Liver (tissue), 7 donors: ENCODE measurements at regions not wholly inside any gene's neighbourhood (a gene's known extent, or its start where the extent isn't known, plus 50 kb on each side); places are given as distances from the start of the nearest gene placed in this dataset.
A peak's percentile ranks its signal among the peaks of the same experiment; 100 is the strongest.
"Not testable (repeated sequence)": the region's sequence is repeated elsewhere in the genome, so short reads cannot be mapped to it uniquely, and the experiment has no call there.

Experiments used
- DNase-seq: peaks from one replicate; pipeline ENCODE4 v3.0.0-alpha.2; 2017; ENCODE audit warnings: low spot score
- H3K27ac ChIP-seq, 2 donors: one replicate each; pipeline ENCODE4 v1.7.0; 2013; ENCODE audit warnings: inconsistent platforms in 2 of 2, low read length in 2 of 2, control low read depth in 1 of 2, low read depth in 1 of 2, mild to moderate bottlenecking in 1 of 2
- H3K27me3 ChIP-seq, 4 donors: one replicate each; pipeline versions ENCODE4 v1.6.1 to v1.7.0; 2013; ENCODE audit warnings: low read length in 3 of 4, inconsistent platforms in 1 of 4, mild to moderate bottlenecking in 1 of 4, moderate library complexity in 1 of 4; ENCODE audit not compliant: control insufficient read depth in 4 of 4, insufficient read depth in 4 of 4
- H3K36me3 ChIP-seq, 4 donors: one replicate each; pipeline versions ENCODE4 v1.6.1 to v1.7.0; 2013; ENCODE audit warnings: low read length in 3 of 4, mild to moderate bottlenecking in 3 of 4, low read depth in 1 of 4, moderate library complexity in 1 of 4; ENCODE audit not compliant: control insufficient read depth in 4 of 4, insufficient read depth in 3 of 4
- H3K4me1 ChIP-seq, 4 donors: one replicate each; pipeline versions ENCODE4 v1.6.1 to v1.7.0; 2013; ENCODE audit warnings: low read length in 3 of 4, mild to moderate bottlenecking in 3 of 4, moderate library complexity in 1 of 4; ENCODE audit not compliant: control insufficient read depth in 4 of 4, insufficient read depth in 4 of 4
- H3K4me3 ChIP-seq, 3 donors: one replicate each; pipeline versions ENCODE4 v1.6.1 to v1.7.0; 2013; ENCODE audit warnings: low read length in 3 of 3, control low read depth in 1 of 3, low read depth in 1 of 3, mild to moderate bottlenecking in 1 of 3
- H3K9ac ChIP-seq, 2 donors: one replicate each; pipeline ENCODE4 v1.7.0; 2013; ENCODE audit warnings: low read length in 2 of 2, mild to moderate bottlenecking in 2 of 2, moderate library complexity in 2 of 2, control low read depth in 1 of 2, low read depth in 1 of 2
- H3K9me3 ChIP-seq, 4 donors: one replicate each; pipeline versions ENCODE4 v1.6.1 to v1.7.0; 2013; ENCODE audit warnings: low read length in 3 of 4; ENCODE audit not compliant: control insufficient read depth in 4 of 4
- FOXA2 ChIP-seq: IDR thresholded peaks from 2 replicates; pipeline ENCODE4 v1.6.1; 2016; ENCODE audit warnings: antibody characterized with exemption
- GABPA ChIP-seq, 2 donors: IDR thresholded peaks in 1 of 2; conservative IDR thresholded peaks in 1 of 2; 2 replicates each; pipeline ENCODE4 v1.6.1; 2016; ENCODE audit warnings: antibody characterized with exemption in 2 of 2, mild to moderate bottlenecking in 1 of 2, moderate library complexity in 1 of 2
- HNF4A ChIP-seq, 2 donors: conservative IDR thresholded peaks; 2 replicates each; pipeline ENCODE4 v1.6.1; 2016; ENCODE audit warnings: antibody characterized with exemption in 2 of 2, mild to moderate bottlenecking in 2 of 2
- HNF4G ChIP-seq: IDR thresholded peaks from 2 replicates; pipeline ENCODE4 v1.6.1; 2016; ENCODE audit warnings: antibody characterized with exemption
- JUND ChIP-seq, 2 donors: IDR thresholded peaks; 2 replicates each; pipeline ENCODE4 v1.6.1; 2016; ENCODE audit warnings: antibody characterized with exemption in 2 of 2
- MAX ChIP-seq: IDR thresholded peaks from 2 replicates; pipeline ENCODE4 v1.6.1; 2016; ENCODE audit warnings: antibody characterized with exemption
- NR2F2 ChIP-seq: IDR thresholded peaks from 2 replicates; pipeline ENCODE4 v1.6.1; 2016; ENCODE audit warnings: antibody characterized with exemption
- REST ChIP-seq: IDR thresholded peaks from 2 replicates; pipeline ENCODE4 v1.6.1; 2016; ENCODE audit warnings: antibody characterized with exemption, mild to moderate bottlenecking
- RXRA ChIP-seq, 2 donors: IDR thresholded peaks; 2 replicates each; pipeline ENCODE4 v1.6.1; 2017 to 2018; ENCODE audit warnings: antibody characterized with exemption in 2 of 2, mild to moderate bottlenecking in 1 of 2
- SP1 ChIP-seq: IDR thresholded peaks from 2 replicates; pipeline ENCODE4 v1.6.1; 2018; ENCODE audit warnings: antibody characterized with exemption, mild to moderate bottlenecking
- TAF1 ChIP-seq: conservative IDR thresholded peaks from 2 replicates; pipeline ENCODE4 v1.6.1; 2016; ENCODE audit warnings: antibody characterized with exemption, mild to moderate bottlenecking
- ZBTB33 ChIP-seq: IDR thresholded peaks from 2 replicates; pipeline ENCODE4 v1.6.1; 2016; ENCODE audit warnings: antibody characterized with exemption
- WGBS: extraction: QIAGEN DNeasy Blood & Tissue Kit; methylation state at CpG from one replicate; pipeline ENCODE4 v1.1.7; 2013; 5-methylcytosine and 5-hydroxymethylcytosine counted together
- donor health status: healthy.
- donor health status: healthy.
- donor health status: healthy.
- donor health status: healthy.

GRCh38 chr4:169840554-169840953, 82.8 kb upstream of the HPF1 start (continued):
- TF ChIP-seq ZBTB33 = no peak
- TF ChIP-seq HNF4G = no peak
- TF ChIP-seq SP1 = no peak
- TF ChIP-seq FOXA2 = no peak
- no peak for TF ChIP-seq MAX
- no peak for TF ChIP-seq GABPA (IDR thresholded peaks at IDR 0.05 in 1 of 2, conservative IDR thresholded peaks at IDR 0.05 in 1 of 2)
- no peak for TF ChIP-seq HNF4A (conservative IDR thresholded peaks at IDR 0.05)
- no peak for TF ChIP-seq RXRA (IDR thresholded peaks at IDR 0.05)
- TF ChIP-seq JUND (IDR thresholded peaks at IDR 0.05) = no peak
- no peak for TF ChIP-seq TAF1
- no peak for TF ChIP-seq NR2F2

- not testable (repeated sequence) for H3K9ac ChIP-seq, H3K27ac ChIP-seq, H3K9me3 ChIP-seq, H3K4me3 ChIP-seq, H3K36me3 ChIP-seq, H3K27me3 ChIP-seq, H3K4me1 ChIP-seq, DNase-seq
- WGBS = 95% methylated on average over 29 of the region's 29 CpGs
Measured at GRCh38 chr4:169828329-169828728, 70.6 kb upstream of the HPF1 start.

- Histone ChIP-seq H3K27me3 (no peaks in the 10 kb centered on the region), H3K36me3 (no peaks in the 10 kb centered on the region), H3K9ac (no peak overlapping the region), H3K27ac (no peak overlapping the region), H3K4me1 (no peaks in the 10 kb centered on the region), H3K9me3 (no peaks in the 10 kb centered on the region), H3K4me3 (no peak overlapping the region)
- no peak for DNase-seq
- WGBS = 68% methylated on average over 6 of the region's 6 CpGs
- TF ChIP-seq MAX = no peak
- TF ChIP-seq GABPA (IDR thresholded peaks at IDR 0.05 in 1 of 2, conservative IDR thresholded peaks at IDR 0.05 in 1 of 2) = no peak
- no peak for TF ChIP-seq JUND (IDR thresholded peaks at IDR 0.05)
- TF ChIP-seq NR2F2 = no peak
- TF ChIP-seq TAF1 = no peak
Measured at GRCh38 chr4:169826634-169827187, 69.0 kb upstream of the HPF1 start.

GRCh38 chr4:169823685-169824084, 65.9 kb upstream of the HPF1 start:
- Histone ChIP-seq H3K4me1 (no peaks in the 10 kb centered on the region), H3K4me3 (no peak overlapping the region), H3K36me3 (no peaks in the 10 kb centered on the region), H3K9me3 (no peaks in the 10 kb centered on the region), H3K27me3 (peaks cover 0 to 3% (median 0%) of the 10 kb centered on the region in 4 donors), H3K9ac (no peak overlapping the region), H3K27ac (no peak overlapping the region)
- TF ChIP-seq HNF4A (conservative IDR thresholded peaks at IDR 0.05) (peak; percentile 8 to 25), JUND (IDR thresholded peaks at IDR 0.05) (no peak), RXRA (IDR thresholded peaks at IDR 0.05) (peak; percentile 59 to 74), REST (peak; percentile 100)
- peak; percentile 46 for DNase-seq
- 26% methylated on average over 7 of the region's 7 CpGs for WGBS
